Activated CD4-positive, alpha-beta T cell treated with anti-CD3 and anti-CD28 coated beads, Interleukin-2, amount 10 ng/mL, durations not matched to agents 7 days and 5 days (primary cell): ENCODE measurements at regions not wholly inside any gene's neighbourhood (a gene's known extent, or its start where the extent isn't known, plus 50 kb on each side); places are given as distances from the start of the nearest gene placed in this dataset.
"Not testable (repeated sequence)": the region's sequence is repeated elsewhere in the genome, so short reads cannot be mapped to it uniquely, and the experiment has no call there.

Experiments
- CTCF ChIA-PET: fragments of 350-600 bp; sonication (Branson Sonifier 250); formaldehyde crosslinking; loops from one replicate; lab custom pipeline; 2021; ENCODE audit warnings: antibody characterized with exemption; lab: Charles Lee
- POLR2A ChIA-PET: fragments of 350-600 bp; sonication (Branson Sonifier 250); formaldehyde crosslinking; loops from one replicate; lab custom pipeline; 2021; ENCODE audit warnings: antibody characterized with exemption; lab: Charles Lee
- DNase-seq: peaks from one replicate; pipeline ENCODE4 v3.0.0-alpha.2; 2020
- H3K27ac Mint-ChIP-seq: one replicate; pipeline ENCODE4 v1.8.0; 2021; ENCODE audit warnings: mild to moderate bottlenecking, moderate library complexity, mixed read lengths
- H3K27me3 Mint-ChIP-seq: one replicate; pipeline ENCODE4 v1.8.0; 2021; ENCODE audit warnings: mixed read lengths
- H3K36me3 Mint-ChIP-seq: one replicate; pipeline ENCODE4 v1.8.0; 2021; ENCODE audit warnings: low read depth, mixed read lengths
- H3K4me1 Mint-ChIP-seq: one replicate; pipeline ENCODE4 v1.8.0; 2021; ENCODE audit warnings: mixed read lengths
- H3K4me3 Mint-ChIP-seq: one replicate; pipeline ENCODE4 v1.8.0; 2021; ENCODE audit warnings: mild to moderate bottlenecking, moderate library complexity, mixed read lengths
- H3K9me3 Mint-ChIP-seq: one replicate; pipeline ENCODE4 v1.8.0; 2021; ENCODE audit warnings: mixed read lengths

DNA sequence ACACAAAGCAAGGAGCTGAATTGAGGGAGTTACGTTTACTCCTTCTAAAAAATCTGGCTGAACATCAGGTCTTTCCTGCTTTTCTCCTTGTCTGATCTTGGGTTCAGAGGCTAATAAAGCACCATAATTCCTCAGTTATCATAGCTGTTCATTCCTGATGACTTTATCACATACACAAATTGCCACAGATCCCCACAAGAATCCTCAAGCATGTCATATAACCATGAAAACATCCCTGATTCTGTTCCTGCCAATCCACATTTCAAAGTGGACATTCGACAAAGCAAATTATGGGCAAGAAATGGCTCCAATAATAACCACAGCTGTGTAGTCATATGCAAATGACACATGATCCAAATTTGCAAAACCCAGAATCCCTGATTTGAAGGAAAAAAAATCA, 321.3 kb downstream of the MEX3B start:
- Mint-ChIP-seq H3K4me3 (no peak overlapping the region), H3K27ac (no peak overlapping the region), H3K9me3 (no peaks in the 10 kb centered on the region), H3K27me3 (no peaks in the 10 kb centered on the region), H3K4me1 (no peaks in the 10 kb centered on the region), H3K36me3 (no peaks in the 10 kb centered on the region)
- ChIA-PET CTCF (no interaction called here), POLR2A (no interaction called here)
- no peak for DNase-seq

DNA sequence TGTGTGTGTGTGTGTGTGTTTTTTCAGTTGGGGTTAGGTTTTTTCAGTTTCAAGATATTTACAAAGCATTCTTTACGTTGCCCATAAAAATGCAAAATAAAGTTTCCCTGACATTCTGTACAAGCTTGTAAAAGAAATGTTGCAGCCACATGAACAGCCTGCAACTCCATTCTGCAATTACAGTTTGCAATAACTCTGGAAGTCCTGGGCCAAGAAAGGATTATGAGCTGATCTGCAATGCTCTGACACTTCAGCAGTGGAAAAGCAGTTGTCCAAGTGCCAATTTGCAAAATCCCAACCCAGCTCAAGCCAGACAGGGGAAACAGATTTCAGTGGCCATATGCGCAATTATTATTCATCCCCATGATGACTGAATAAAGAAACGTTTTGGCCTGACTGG, 322.1 kb downstream of the MEX3B start:
- CTCF ChIA-PET, result no interaction called here
- H3K27me3 Mint-ChIP-seq, result no peaks in the 10 kb centered on the region
- H3K9me3 Mint-ChIP-seq, result no peaks in the 10 kb centered on the region
- DNase-seq, result no peak
- H3K36me3 Mint-ChIP-seq, result no peaks in the 10 kb centered on the region
- no peak overlapping the region for H3K27ac Mint-ChIP-seq
- no peak overlapping the region for H3K4me3 Mint-ChIP-seq
- POLR2A ChIA-PET, result no interaction called here
- H3K4me1 Mint-ChIP-seq, result no peaks in the 10 kb centered on the region

DNA sequence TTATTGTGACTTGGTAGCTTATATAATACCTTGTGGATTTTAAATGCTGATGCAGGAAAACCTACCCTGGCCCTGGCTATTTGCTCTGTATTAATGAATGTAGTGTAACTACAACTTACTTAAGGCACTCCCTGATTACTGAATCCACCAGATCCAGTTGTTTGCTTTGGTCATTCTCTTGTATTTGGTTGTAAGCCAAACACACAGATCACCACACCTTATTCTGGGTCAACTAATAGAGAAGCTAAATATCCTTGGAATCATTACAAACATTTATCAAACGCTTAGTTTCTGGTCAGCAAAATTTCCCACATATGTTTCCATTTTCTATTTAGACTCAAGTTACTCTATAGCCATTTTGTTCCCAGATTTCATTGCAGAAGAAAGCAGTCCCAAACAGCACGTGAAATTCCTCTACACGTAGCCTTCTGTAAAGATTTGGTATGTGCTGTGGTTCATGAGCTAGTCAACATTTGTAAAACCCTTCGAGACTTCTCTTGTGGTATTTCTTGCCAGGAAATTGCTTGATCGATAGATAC, 322.6 kb downstream of the MEX3B start:
- Mint-ChIP-seq H3K4me3 (no peak overlapping the region), H3K27me3 (no peaks in the 10 kb centered on the region), H3K27ac (no peak overlapping the region), H3K4me1 (no peaks in the 10 kb centered on the region), H3K9me3 (no peaks in the 10 kb centered on the region), H3K36me3 (no peaks in the 10 kb centered on the region)
- no peak for DNase-seq
- CTCF ChIA-PET, result no interaction called here
- POLR2A ChIA-PET, result no interaction called here

DNA sequence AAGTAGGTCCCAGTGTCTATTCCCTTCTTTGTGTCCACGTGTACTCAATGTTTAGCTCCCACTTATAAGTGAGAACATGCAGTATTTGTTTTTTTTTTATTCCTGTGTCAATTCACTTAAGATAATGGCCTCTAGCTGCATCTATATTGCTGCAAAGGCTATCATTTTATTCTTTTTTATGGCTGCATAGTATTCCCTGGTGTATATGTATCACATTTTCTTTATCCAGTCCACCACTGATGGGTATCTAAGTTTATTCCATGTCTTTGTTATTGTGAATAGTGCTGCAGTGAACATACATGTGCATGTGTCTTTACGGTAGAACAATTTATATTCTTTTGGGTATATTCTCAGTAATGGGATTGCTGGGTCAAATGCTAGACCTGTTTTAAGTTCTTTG, 329.4 kb downstream of the MEX3B start:
- DNase-seq, POLR2A ChIA-PET, CTCF ChIA-PET, H3K27ac Mint-ChIP-seq, H3K4me1 Mint-ChIP-seq, H3K9me3 Mint-ChIP-seq, H3K4me3 Mint-ChIP-seq, H3K36me3 Mint-ChIP-seq, H3K27me3 Mint-ChIP-seq: not testable (repeated sequence)

DNA sequence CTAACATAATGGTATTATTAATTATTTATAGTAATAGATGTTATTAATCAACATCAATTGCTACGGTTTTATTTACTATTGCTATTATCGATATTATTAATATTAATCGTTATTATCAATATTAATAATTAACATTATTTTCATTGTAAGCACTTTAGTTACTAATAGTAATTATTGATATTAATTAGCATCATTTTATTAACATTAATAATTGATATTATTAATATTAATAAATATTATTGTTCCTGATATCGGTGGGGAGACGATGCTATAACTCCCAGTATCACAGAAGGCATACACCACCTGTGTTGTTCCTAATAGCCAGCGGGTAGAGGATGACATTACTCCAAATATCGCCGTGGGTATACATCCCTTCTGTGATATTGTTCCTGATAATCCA, 335.5 kb downstream of the MEX3B start:
- Mint-ChIP-seq H3K27ac (no peak overlapping the region), H3K27me3 (no peaks in the 10 kb centered on the region), H3K9me3 (no peaks in the 10 kb centered on the region), H3K4me1 (no peaks in the 10 kb centered on the region), H3K36me3 (no peaks in the 10 kb centered on the region), H3K4me3 (no peak overlapping the region)
- DNase-seq, result no peak
- ChIA-PET CTCF (no interaction called here), POLR2A (no interaction called here)

DNA sequence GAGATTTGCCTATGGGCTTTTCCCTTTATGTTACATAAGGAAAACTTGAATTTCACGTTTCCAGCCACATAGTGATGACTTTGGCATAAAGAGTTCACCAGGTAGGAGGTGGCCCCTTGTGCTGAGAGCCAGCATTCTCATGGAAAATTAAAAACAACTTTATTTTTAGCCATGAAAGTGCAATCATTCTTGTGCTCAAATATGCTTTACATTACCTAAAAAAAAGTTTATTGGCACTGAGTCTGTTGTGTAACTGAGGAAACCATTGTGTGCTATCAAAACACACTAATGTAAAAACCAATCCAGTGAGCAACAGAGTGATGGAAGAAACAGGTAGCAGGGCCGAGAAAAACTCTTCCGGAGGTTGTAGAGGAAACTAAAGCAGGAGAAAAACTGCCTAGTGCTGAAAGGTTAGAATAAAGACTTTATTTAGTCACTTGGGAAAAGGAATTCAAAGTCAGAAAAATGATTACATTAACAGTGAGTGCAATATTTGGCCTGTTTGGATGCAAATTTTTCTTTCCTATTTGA, 332.9 kb upstream of the TMC3 start:
- H3K27ac Mint-ChIP-seq, H3K27me3 Mint-ChIP-seq, H3K4me1 Mint-ChIP-seq, H3K4me3 Mint-ChIP-seq, H3K9me3 Mint-ChIP-seq, DNase-seq, CTCF ChIA-PET, H3K36me3 Mint-ChIP-seq, POLR2A ChIA-PET: not testable (repeated sequence)

DNA sequence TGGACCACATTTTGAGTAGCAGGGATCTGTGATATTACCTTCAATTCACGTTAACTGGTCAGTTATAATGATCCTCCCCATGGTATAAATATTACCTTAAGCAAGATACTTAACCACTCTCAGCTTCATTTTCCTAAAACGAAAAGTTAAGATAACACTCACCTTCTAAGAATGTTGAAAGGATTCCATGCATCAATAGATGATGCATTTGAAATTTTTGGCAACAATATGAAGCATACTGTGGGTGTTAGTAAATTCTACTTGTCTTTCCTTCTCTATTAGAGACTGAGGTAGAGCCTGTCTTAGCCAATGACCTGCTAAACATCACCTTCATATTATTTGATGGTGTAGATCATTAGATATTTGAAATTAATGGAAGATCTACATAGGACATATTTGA, 331.7 kb upstream of the TMC3 start:
- CTCF ChIA-PET, result interaction anchor here (0.6 kb wide), 1 partner anchor 243 kb away, joined by 4 read pairs; no protein-coding TSS in a partner anchor
- H3K9me3 Mint-ChIP-seq, H3K27me3 Mint-ChIP-seq, H3K36me3 Mint-ChIP-seq, H3K27ac Mint-ChIP-seq, DNase-seq, H3K4me1 Mint-ChIP-seq, POLR2A ChIA-PET, H3K4me3 Mint-ChIP-seq: not testable (repeated sequence)

DNA sequence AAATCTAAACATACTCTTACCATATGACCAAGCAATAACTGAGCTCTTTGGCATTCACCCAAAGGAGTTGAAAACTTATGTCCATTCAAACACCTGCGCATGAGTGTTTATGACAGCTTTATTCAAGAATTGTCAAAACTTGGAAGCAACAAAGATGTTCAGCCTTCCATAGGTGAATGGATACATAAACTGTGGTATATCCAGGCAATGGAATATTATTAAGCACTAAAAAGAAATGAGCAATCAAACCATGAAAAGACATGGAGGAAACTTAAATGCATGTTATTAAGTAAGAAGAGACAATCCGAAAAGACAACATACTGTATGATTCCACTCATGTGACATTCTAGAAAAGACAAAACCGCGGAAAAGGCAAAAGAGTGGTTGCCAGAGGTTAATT, 312.0 kb upstream of the TMC3 start:
- no peaks in the 10 kb centered on the region for H3K27me3 Mint-ChIP-seq
- H3K9me3 Mint-ChIP-seq, result no peaks in the 10 kb centered on the region
- H3K4me1 Mint-ChIP-seq, result no peaks in the 10 kb centered on the region
- no peak for DNase-seq
- H3K27ac Mint-ChIP-seq, result no peak overlapping the region
- POLR2A ChIA-PET, result no interaction called here
- CTCF ChIA-PET, result no interaction called here
- H3K4me3 Mint-ChIP-seq, result no peak overlapping the region
- H3K36me3 Mint-ChIP-seq, result no peaks in the 10 kb centered on the region

DNA sequence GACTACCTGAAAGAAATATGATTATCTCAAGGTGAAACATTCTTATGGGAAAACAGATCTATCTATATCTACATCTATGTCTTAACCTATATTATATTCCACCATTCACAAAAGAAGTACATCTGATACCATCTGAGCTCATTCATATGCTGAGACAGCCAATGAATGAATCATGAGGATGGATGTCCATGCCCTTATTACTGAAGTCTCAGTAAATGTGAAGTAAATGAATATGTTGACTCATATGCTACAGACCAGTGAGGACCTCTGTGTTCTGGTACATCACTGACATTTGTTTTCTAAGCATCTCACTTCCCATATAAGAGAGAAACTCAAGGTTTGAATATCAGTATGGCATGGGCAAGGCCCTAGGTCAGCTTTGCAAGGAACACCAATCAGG, 311.2 kb upstream of the TMC3 start:
- POLR2A ChIA-PET, result no interaction called here
- no peak for DNase-seq
- Mint-ChIP-seq H3K27ac (no peak overlapping the region), H3K4me3 (no peak overlapping the region), H3K36me3 (no peaks in the 10 kb centered on the region), H3K4me1 (no peaks in the 10 kb centered on the region), H3K27me3 (no peaks in the 10 kb centered on the region), H3K9me3 (no peaks in the 10 kb centered on the region)
- CTCF ChIA-PET, result no interaction called here

DNA sequence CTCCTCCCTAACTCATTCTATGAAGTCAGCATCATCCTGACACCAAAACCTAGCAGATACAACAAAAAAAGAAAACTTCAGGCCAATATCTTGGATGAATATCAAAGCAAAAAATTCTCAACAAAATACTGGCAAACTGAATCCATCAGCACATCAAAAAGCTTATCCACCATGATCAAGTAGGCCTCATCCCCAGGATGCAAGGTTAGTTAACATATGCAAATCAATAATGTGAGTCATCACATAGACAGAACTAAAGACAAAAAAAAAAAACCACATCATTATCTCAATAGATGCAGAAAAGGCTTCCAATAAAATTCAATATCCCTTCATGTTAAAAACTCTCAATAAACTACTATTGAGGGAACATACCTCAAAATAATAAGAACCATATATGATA, 306.8 kb upstream of the TMC3 start:
- DNase-seq, result no peak
- Mint-ChIP-seq H3K4me3 (no peak overlapping the region), H3K4me1 (no peaks in the 10 kb centered on the region), H3K9me3 (no peaks in the 10 kb centered on the region), H3K27ac (no peak overlapping the region), H3K36me3 (no peaks in the 10 kb centered on the region), H3K27me3 (no peaks in the 10 kb centered on the region)
- ChIA-PET POLR2A (no interaction called here), CTCF (no interaction called here)

DNA sequence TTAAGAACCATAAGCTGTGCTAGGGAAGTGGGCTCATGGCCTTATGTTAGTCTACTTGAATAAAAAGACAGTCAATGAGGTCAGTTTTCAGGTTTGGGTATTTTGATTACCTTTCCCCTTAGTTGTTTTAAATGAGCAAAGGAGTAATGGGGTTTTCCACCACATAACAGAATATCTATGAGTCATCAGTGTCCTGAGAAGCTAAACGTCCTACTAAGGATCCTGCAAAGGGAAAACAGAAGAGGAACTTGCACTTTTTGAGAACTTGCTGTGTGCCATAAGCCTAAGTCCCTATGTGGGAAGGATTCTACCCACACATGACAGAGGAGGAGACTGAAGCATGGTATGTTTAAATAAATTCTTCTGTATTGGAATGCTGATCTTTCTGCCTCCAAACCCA, 292.8 kb upstream of the TMC3 start:
- POLR2A ChIA-PET, result no interaction called here
- no peak for DNase-seq
- Mint-ChIP-seq H3K4me1 (no peaks in the 10 kb centered on the region), H3K36me3 (no peaks in the 10 kb centered on the region), H3K27ac (no peak overlapping the region), H3K27me3 (no peaks in the 10 kb centered on the region), H3K4me3 (no peak overlapping the region), H3K9me3 (no peaks in the 10 kb centered on the region)
- CTCF ChIA-PET, result no interaction called here

DNA sequence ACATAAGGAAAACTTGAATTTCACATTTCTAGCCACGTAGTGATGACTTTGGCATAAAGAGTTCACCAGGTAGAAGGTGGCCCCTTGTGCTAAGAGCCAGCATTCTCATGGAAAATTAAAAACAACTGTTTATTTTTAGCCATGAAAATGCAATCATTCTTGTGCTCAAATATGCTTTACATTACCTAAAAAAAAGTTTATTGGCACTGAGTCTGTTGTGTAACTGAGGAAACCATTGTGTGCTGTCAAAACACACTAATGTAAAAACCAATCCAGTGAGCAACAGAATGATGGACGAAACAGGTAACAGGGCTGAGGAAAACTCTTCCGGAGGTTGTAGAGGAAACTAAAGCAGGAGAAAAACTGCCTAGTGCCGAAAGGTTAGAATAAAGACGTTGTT, 287.0 kb upstream of the TMC3 start:
- CTCF ChIA-PET, result no interaction called here

DNA sequence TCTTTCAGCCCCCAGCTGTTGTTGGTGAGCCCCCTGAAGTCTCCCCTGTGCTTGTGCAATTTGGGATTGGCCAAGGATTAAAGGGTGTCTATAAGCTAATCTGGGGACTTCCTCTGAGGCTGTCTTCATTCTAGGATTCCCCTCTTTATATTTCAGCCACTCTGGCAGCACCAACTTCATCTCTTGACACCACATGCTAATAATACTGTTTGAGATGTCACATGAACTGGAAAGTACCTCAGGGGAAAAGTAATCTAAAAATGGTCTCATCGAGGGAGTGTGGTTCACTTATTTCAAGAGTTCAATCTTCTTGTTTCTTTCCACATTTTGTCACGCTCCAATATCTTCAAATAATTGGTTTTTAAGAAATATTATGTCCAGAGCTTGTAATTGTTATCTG, 279.2 kb upstream of the TMC3 start:
- H3K4me3 Mint-ChIP-seq, result no peak overlapping the region
- H3K9me3 Mint-ChIP-seq, result peaks cover 6% of the 10 kb centered on the region
- ChIA-PET CTCF (no interaction called here), POLR2A (no interaction called here)
- peaks cover 6% of the 10 kb centered on the region for H3K27me3 Mint-ChIP-seq
- H3K27ac Mint-ChIP-seq, result no peak overlapping the region
- H3K4me1 Mint-ChIP-seq, result no peaks in the 10 kb centered on the region
- no peak for DNase-seq
- no peaks in the 10 kb centered on the region for H3K36me3 Mint-ChIP-seq

More for the DNA sequence above, 287.0 kb upstream of the TMC3 start:
- no peak overlapping the region for H3K27ac Mint-ChIP-seq
- POLR2A ChIA-PET, result no interaction called here
- H3K27me3 Mint-ChIP-seq, result no peaks in the 10 kb centered on the region
- no peaks in the 10 kb centered on the region for H3K36me3 Mint-ChIP-seq
- H3K4me3 Mint-ChIP-seq, result no peak overlapping the region
- no peak for DNase-seq
- H3K9me3 Mint-ChIP-seq, result peaks cover 3% of the 10 kb centered on the region
- H3K4me1 Mint-ChIP-seq, result no peaks in the 10 kb centered on the region

DNA sequence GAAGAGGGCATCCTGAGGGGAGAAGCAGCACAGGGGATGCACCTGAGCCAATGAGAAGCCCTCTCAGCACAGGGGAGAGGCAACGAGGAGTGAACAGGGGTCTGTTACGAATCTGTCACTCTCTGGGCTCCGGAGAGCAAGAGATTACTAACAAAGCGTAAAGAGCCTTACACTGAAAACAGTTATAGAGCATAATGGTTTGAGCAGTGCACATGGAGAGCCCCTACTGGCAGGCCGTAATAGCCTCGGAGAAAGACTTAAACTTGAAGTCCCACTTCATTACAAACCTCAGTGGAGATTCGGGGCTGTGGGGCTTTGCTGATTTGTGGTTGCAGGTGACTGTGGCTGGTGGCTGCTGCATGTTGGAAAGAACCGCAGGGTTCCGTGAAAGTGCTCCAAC, 271.5 kb upstream of the TMC3 start:
- Mint-ChIP-seq H3K4me1 (no peaks in the 10 kb centered on the region), H3K27me3 (peaks cover 6% of the 10 kb centered on the region), H3K36me3 (no peaks in the 10 kb centered on the region), H3K4me3 (no peak overlapping the region), H3K27ac (no peak overlapping the region), H3K9me3 (no peaks in the 10 kb centered on the region)
- no peak for DNase-seq
- ChIA-PET POLR2A (no interaction called here), CTCF (no interaction called here)
